GM12878 (cell line): ENCODE measurements at regions not wholly inside any gene's neighbourhood (a gene's known extent, or its start where the extent isn't known, plus 50 kb on each side); places are given as distances from the start of the nearest gene placed in this dataset.

ENCODE experiments used
- ASH2L ChIP-seq: fragments of 300-600, 200-600 bp; sonication (generic); IDR thresholded peaks from 2 replicates; pipeline ENCODE4 v1.6.1; 2017; ENCODE audit warnings: low read depth, mild to moderate bottlenecking, borderline replicate concordance
- BACH1 ChIP-seq: fragments of 450-650 bp; IDR thresholded peaks from 2 replicates; pipeline ENCODE4 v1.6.1; 2017; ENCODE audit warnings: mild to moderate bottlenecking, borderline replicate concordance
- BHLHE40 ChIP-seq, 2 experiments: fragments of 450-650 bp in 1 of 2; IDR thresholded peaks; 2 replicates each; pipeline ENCODE4 v1.6.1; 2011 to 2017; ENCODE audit warnings: low read depth in 2 of 2, borderline replicate concordance in 1 of 2, improper control_type of control experiment in 1 of 2, low read length in 1 of 2, mild to moderate bottlenecking in 1 of 2
- BMI1 ChIP-seq: fragments of 450-650 bp; IDR thresholded peaks from 2 replicates; pipeline ENCODE4 v1.6.1; 2016; ENCODE audit warnings: mild to moderate bottlenecking, moderate library complexity, borderline replicate concordance
- CHD2 ChIP-seq: IDR thresholded peaks from 2 replicates; pipeline ENCODE4 v1.6.1; 2011; ENCODE audit warnings: low read depth, low read length, improper control_type of control experiment, borderline replicate concordance
- EGR1 ChIP-seq, 2 experiments: IDR thresholded peaks; 1 replicate in 1 of 2; 2 replicates in 1 of 2; pipeline ENCODE4 v1.6.1; 2011 to 2012; ENCODE audit warnings: low read depth in 2 of 2, low read length in 2 of 2, borderline replicate concordance in 1 of 2, mild to moderate bottlenecking in 1 of 2, moderate library complexity in 1 of 2
- HDAC6 ChIP-seq: fragments of 200-600 bp; sonication (generic); IDR thresholded peaks from one replicate; pipeline ENCODE4 v1.8.0; 2017; ENCODE audit warnings: antibody characterized with exemption; ENCODE audit not compliant: unreplicated experiment
- KLF5 ChIP-seq: fragments of 450-650 bp; IDR thresholded peaks from 2 replicates; pipeline ENCODE4 v1.6.1; 2014; ENCODE audit warnings: mild to moderate bottlenecking; ENCODE audit not compliant: partially characterized antibody
- MTA2 ChIP-seq: fragments of 450-650 bp; IDR thresholded peaks from 2 replicates; pipeline ENCODE4 v1.6.1; 2016; ENCODE audit warnings: low read depth, mild to moderate bottlenecking, moderate library complexity
- MTA3 ChIP-seq: IDR thresholded peaks from 2 replicates; pipeline ENCODE4 v1.6.1; 2012; ENCODE audit warnings: low read length, inconsistent platforms, borderline replicate concordance
- MYC ChIP-seq: IDR thresholded peaks from 2 replicates; pipeline ENCODE4 v1.6.1; 2011; ENCODE audit warnings: mild to moderate bottlenecking, low read length, moderate library complexity, inconsistent platforms; ENCODE audit not compliant: insufficient read depth, insufficient replicate concordance, insufficient read length, severe bottlenecking
- NR2F1 ChIP-seq: fragments of 450-650 bp; conservative IDR thresholded peaks from 2 replicates; pipeline ENCODE4 v1.6.1; 2017; ENCODE audit warnings: mild to moderate bottlenecking
- PAX8 ChIP-seq: fragments of 450-650 bp; IDR thresholded peaks from 2 replicates; pipeline ENCODE4 v1.6.1; 2017; ENCODE audit warnings: mild to moderate bottlenecking, moderate library complexity
- PML ChIP-seq: IDR thresholded peaks from 2 replicates; pipeline ENCODE4 v1.6.1; 2012; ENCODE audit warnings: low read length, inconsistent platforms
- POLR2A ChIP-seq: IDR thresholded peaks from 2 replicates; pipeline ENCODE4 v1.6.1; 2011; ENCODE audit warnings: low read depth, mild to moderate bottlenecking, low read length
- RFX5 ChIP-seq: IDR thresholded peaks from 2 replicates; pipeline ENCODE4 v1.6.1; 2011; ENCODE audit warnings: low read depth, low read length, improper control_type of control experiment
- SIN3A ChIP-seq: IDR thresholded peaks from 2 replicates; pipeline ENCODE4 v1.6.1; 2012; ENCODE audit warnings: low read depth, low read length, improper control_type of control experiment
- STAT1 ChIP-seq: fragments of 450-650 bp; conservative IDR thresholded peaks from 2 replicates; pipeline ENCODE4 v1.6.1; 2014; ENCODE audit warnings: antibody characterized with exemption, mild to moderate bottlenecking
- TF ChIP-seq, protein P1 (sequence below): fragments of 450-650 bp; IDR thresholded peaks from 2 replicates; pipeline ENCODE4 v1.6.1; 2016; ENCODE audit warnings: mild to moderate bottlenecking
- TF ChIP-seq, protein P2 (sequence below): fragments of 450-650 bp; IDR thresholded peaks from 2 replicates; pipeline ENCODE4 v1.6.1; 2017; ENCODE audit warnings: mild to moderate bottlenecking, moderate library complexity
- TF ChIP-seq, protein P3 (sequence below): fragments of 450-650 bp; IDR thresholded peaks from 2 replicates; pipeline ENCODE4 v1.6.1; 2018; ENCODE audit warnings: mild to moderate bottlenecking, low read depth, moderate library complexity; ENCODE audit not compliant: partially characterized antibody

DNA sequence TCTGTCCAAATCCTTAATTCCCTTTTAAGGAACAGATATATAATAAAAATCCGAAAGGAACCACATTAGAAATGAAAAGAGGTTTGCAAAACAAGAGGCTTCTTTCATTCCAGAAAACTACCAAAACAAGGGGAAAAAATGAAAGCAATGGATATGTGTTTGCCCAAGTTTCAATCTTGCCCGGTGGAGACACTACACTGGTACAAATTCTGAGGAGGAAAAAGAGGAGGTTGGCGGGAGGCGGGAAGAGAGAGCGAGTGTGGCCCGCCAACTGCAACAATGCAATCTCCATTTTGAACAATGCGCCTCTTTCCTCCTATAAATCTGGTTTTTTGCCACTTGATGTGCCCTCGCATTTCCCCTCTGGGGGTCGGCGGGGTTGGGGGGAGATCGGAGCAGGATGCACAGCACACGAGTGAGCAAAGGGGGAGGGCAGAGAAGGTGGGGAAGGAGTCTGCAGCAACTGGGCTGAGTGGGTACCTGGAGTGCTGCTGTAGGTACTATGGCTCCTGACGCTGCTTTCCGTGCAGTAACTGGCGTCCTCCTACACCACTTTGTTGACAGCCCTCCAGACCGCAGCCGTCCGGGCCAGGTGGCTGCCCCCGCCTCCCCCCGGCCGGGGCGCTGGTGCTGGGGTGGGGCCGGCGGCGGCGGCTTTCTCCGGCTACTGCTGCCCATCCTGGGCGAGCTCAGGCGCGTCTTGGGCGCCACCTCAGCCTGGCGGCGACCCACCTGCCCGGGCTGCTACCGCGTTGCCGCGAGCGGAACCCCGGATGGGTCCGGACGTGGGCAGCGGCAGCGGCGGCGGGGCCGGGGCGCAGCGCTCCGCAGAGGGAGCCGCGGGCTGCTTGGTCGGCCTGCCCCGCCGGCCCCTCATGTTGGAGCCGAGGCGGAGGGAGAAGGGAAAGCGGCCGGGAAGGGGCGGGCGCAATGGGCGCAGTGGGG is 93.8 kb upstream of the PLEKHM1 start (continued):
- peak; percentile 66; the same call in 1 of the 2 replicates for TF ChIP-seq PML
- 0 out of 2 replicates have a peak, but pooled peaks have one; percentile 26 for TF ChIP-seq BMI1
- peak; percentile 78 for TF ChIP-seq KLF5
- no peak for TF ChIP-seq ASH2L
- TF ChIP-seq NR2F1: peak; percentile 65; the same call in 1 of the 2 replicates
- TF ChIP-seq EGR1 (IDR thresholded peaks at IDR 0.05; ENCODE audit: borderline replicate concordance in 1 of 2, low read depth in 2 of 2, low read length in 2 of 2): peak in 1 of 2 experiments; percentile 62; a peak in 1 of 3 replicates
- TF ChIP-seq BHLHE40 (IDR thresholded peaks at IDR 0.05; ENCODE audit: borderline replicate concordance in 1 of 2, low read depth in 2 of 2, low read length in 1 of 2): peak in 1 of 2 experiments; percentile 70; a peak in 2 of 4 replicates
- no peak for TF ChIP-seq MYC
- TF ChIP-seq MTA3: peak; percentile 86; the same call in 1 of the 2 replicates
- no peak for TF ChIP-seq STAT1
- TF ChIP-seq HDAC6: no peak
- TF ChIP-seq, protein P1, sequence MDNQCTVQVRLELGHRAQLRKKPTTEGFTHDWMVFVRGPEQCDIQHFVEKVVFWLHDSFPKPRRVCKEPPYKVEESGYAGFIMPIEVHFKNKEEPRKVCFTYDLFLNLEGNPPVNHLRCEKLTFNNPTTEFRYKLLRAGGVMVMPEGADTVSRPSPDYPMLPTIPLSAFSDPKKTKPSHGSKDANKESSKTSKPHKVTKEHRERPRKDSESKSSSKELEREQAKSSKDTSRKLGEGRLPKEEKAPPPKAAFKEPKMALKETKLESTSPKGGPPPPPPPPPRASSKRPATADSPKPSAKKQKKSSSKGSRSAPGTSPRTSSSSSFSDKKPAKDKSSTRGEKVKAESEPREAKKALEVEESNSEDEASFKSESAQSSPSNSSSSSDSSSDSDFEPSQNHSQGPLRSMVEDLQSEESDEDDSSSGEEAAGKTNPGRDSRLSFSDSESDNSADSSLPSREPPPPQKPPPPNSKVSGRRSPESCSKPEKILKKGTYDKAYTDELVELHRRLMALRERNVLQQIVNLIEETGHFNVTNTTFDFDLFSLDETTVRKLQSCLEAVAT: peak; percentile 79
- 0 out of 2 replicates have a peak, but pooled peaks have one; percentile 63 for TF ChIP-seq PAX8
- TF ChIP-seq POLR2A: peak; percentile 82
- no peak for TF ChIP-seq CHD2
- no peak for TF ChIP-seq MTA2
- no peak for TF ChIP-seq SIN3A
- TF ChIP-seq, protein P2, sequence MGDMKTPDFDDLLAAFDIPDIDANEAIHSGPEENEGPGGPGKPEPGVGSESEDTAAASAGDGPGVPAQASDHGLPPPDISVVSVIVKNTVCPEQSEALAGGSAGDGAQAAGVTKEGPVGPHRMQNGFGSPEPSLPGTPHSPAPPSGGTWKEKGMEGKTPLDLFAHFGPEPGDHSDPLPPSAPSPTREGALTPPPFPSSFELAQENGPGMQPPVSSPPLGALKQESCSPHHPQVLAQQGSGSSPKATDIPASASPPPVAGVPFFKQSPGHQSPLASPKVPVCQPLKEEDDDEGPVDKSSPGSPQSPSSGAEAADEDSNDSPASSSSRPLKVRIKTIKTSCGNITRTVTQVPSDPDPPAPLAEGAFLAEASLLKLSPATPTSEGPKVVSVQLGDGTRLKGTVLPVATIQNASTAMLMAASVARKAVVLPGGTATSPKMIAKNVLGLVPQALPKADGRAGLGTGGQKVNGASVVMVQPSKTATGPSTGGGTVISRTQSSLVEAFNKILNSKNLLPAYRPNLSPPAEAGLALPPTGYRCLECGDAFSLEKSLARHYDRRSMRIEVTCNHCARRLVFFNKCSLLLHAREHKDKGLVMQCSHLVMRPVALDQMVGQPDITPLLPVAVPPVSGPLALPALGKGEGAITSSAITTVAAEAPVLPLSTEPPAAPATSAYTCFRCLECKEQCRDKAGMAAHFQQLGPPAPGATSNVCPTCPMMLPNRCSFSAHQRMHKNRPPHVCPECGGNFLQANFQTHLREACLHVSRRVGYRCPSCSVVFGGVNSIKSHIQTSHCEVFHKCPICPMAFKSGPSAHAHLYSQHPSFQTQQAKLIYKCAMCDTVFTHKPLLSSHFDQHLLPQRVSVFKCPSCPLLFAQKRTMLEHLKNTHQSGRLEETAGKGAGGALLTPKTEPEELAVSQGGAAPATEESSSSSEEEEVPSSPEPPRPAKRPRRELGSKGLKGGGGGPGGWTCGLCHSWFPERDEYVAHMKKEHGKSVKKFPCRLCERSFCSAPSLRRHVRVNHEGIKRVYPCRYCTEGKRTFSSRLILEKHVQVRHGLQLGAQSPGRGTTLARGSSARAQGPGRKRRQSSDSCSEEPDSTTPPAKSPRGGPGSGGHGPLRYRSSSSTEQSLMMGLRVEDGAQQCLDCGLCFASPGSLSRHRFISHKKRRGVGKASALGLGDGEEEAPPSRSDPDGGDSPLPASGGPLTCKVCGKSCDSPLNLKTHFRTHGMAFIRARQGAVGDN: peak; percentile 55; the same call in 1 of the 2 replicates
- no peak for TF ChIP-seq RFX5
- peak; percentile 65; the same call in 1 of the 2 replicates for TF ChIP-seq BACH1
- TF ChIP-seq, protein P3, sequence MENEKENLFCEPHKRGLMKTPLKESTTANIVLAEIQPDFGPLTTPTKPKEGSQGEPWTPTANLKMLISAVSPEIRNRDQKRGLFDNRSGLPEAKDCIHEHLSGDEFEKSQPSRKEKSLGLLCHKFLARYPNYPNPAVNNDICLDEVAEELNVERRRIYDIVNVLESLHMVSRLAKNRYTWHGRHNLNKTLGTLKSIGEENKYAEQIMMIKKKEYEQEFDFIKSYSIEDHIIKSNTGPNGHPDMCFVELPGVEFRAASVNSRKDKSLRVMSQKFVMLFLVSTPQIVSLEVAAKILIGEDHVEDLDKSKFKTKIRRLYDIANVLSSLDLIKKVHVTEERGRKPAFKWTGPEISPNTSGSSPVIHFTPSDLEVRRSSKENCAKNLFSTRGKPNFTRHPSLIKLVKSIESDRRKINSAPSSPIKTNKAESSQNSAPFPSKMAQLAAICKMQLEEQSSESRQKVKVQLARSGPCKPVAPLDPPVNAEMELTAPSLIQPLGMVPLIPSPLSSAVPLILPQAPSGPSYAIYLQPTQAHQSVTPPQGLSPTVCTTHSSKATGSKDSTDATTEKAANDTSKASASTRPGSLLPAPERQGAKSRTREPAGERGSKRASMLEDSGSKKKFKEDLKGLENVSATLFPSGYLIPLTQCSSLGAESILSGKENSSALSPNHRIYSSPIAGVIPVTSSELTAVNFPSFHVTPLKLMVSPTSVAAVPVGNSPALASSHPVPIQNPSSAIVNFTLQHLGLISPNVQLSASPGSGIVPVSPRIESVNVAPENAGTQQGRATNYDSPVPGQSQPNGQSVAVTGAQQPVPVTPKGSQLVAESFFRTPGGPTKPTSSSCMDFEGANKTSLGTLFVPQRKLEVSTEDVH: no peak
